Right lobe of liver (tissue), 4 donors: ENCODE measurements at regions not wholly inside any gene's neighbourhood (a gene's known extent, or its start where the extent isn't known, plus 50 kb on each side); places are given as distances from the start of the nearest gene placed in this dataset.

Source experiments
- CTCF ChIP-seq, 4 donors: fragments of 200-600 bp in 3 of 4; fragments of 450-650 bp in 1 of 4; IDR thresholded peaks; one replicate each; pipeline versions ENCODE4 v1.5.1 to v1.8.0; 2016 to 2022; ENCODE audit warnings: antibody characterized with exemption in 4 of 4, mild to moderate bottlenecking in 2 of 4
- POLR2A ChIP-seq: fragments of 450-650 bp; IDR thresholded peaks from one replicate; pipeline ENCODE4 v1.6.1; 2017; ENCODE audit warnings: antibody characterized with exemption, mild to moderate bottlenecking
- donor health status: DM: no; HTN: no; CAD: no.
- donor health status: DM: no; HTN: no; CAD: no.
- donor health status: DM: no; HTN: yes; CAD: no.

- TF ChIP-seq CTCF (IDR thresholded peaks at IDR 0.05) (no peak), POLR2A (no peak)
Measured at GRCh38 chr9:6073731-6074130, 58.3 kb upstream of the RANBP6 start.
